K562 (cell line): ENCODE measurements at regions not wholly inside any gene's neighbourhood (a gene's known extent, or its start where the extent isn't known, plus 50 kb on each side); places are given as distances from the start of the nearest gene placed in this dataset.

Experiments used
- ATAC-seq: fragments of 200-7000 bp; cut with Tn5 transposase; 3 replicates; pipeline ENCODE4 v1.9.1; 2020; ENCODE audit warnings: moderate library complexity
- BruUV-seq: library from RNA; stranded (reverse); fragments of 400-500 nt; replicated peaks from 2 replicates; lab custom pipeline; 2021; lab: Mats Ljungman, UMichigan
- CTCF ChIA-PET: fragments of 300-600 bp; formaldehyde crosslinking; extraction: SDS; loops from one replicate; lab custom pipeline; 2021; ENCODE audit warnings: low intra/inter-chr PET ratio; lab: Yijun Ruan, JAX
- POLR2A ChIA-PET: fragments of 300-600, 350-650 bp; sonication (Branson Sonifier 250); formaldehyde crosslinking; extraction: SDS; loops from one replicate; lab custom pipeline; 2021; ENCODE audit warnings: antibody characterized with exemption, inconsistent platforms; lab: Yijun Ruan, JAX
- DNase-seq, 4 experiments: peaks; one replicate each; pipeline versions ENCODE4 v3.0.0 to v3.0.0-alpha.2; 2011 to 2018; ENCODE audit warnings: low spot score in 3 of 4, mixed read lengths in 3 of 4; ENCODE audit errors: extremely low read depth in 1 of 4
- FAIRE-seq: peaks from 2 replicates; lab custom pipeline; 2011; peaks lifted over from hg19 to GRCh38; lab: Jason Lieb, UNC
- H2AFZ ChIP-seq: 2 replicates; pipeline ENCODE4 v1.6.0; 2011; ENCODE audit warnings: low read depth, low read length, control low read depth, inconsistent platforms
- H3K27ac ChIP-seq: fragments of 200-600 bp; 3 replicates; pipeline ENCODE4 v1.8.0; 2011; ENCODE audit warnings: low read depth, mild to moderate bottlenecking, control low read depth, inconsistent platforms, low read length, moderate library complexity, mixed read lengths; ENCODE audit errors: extremely low read depth
- H3K27me3 ChIP-seq, 2 experiments: fragments of 300-600 bp in 1 of 2; 2 replicates in 1 of 2; 3 replicates in 1 of 2; pipeline versions ENCODE4 v1.6.0 to v1.8.0; 2011; ENCODE audit warnings: inconsistent platforms in 2 of 2, low read length in 2 of 2, mild to moderate bottlenecking in 1 of 2, mixed read lengths in 1 of 2, moderate library complexity in 1 of 2; ENCODE audit not compliant: control insufficient read depth in 2 of 2, insufficient read depth in 2 of 2
- H3K36me3 ChIP-seq: fragments of 300-600 bp; 3 replicates; pipeline ENCODE4 v1.8.0; 2011; ENCODE audit warnings: mild to moderate bottlenecking, low read length, inconsistent platforms; ENCODE audit not compliant: control insufficient read depth, insufficient read depth
- H3K4me1 ChIP-seq, 2 experiments: fragments of 200-600 bp in 1 of 2; replicated peaks in 1 of 2; 2 replicates in 1 of 2; 3 replicates in 1 of 2; pipeline versions ENCODE4 v1.5.1 to v1.8.0; 2011; ENCODE audit warnings: inconsistent platforms in 2 of 2, low read length in 2 of 2, mild to moderate bottlenecking in 1 of 2, mixed read lengths in 1 of 2, moderate library complexity in 1 of 2; ENCODE audit not compliant: control insufficient read depth in 2 of 2, insufficient read depth in 2 of 2
- H3K4me2 ChIP-seq: 2 replicates; pipeline ENCODE4 v1.6.1; 2011; ENCODE audit warnings: low read length, control low read depth, inconsistent platforms, mixed read lengths; ENCODE audit not compliant: insufficient read depth
- H3K4me3 ChIP-seq: fragments of 200-600 bp; sonication (generic), shearing (Covaris generic); 2 replicates; pipeline ENCODE4 v1.5.1; 2016; ENCODE audit warnings: control low read depth, inconsistent platforms
- H3K79me2 ChIP-seq: fragments of 200-600 bp; 3 replicates; pipeline ENCODE4 v1.8.0; 2011; ENCODE audit warnings: low read length, inconsistent platforms; ENCODE audit not compliant: control insufficient read depth, insufficient read depth
- H3K9ac ChIP-seq, 2 experiments: 2 replicates each; pipeline versions ENCODE4 v1.6.0 to v1.6.1; 2011; ENCODE audit warnings: low read depth in 2 of 2, low read length in 2 of 2, control low read depth in 1 of 2, inconsistent platforms in 1 of 2, mild to moderate bottlenecking in 1 of 2, mixed read lengths in 1 of 2; ENCODE audit not compliant: insufficient read depth in 1 of 2
- H3K9me1 ChIP-seq: one replicate; pipeline ENCODE4 v1.6.0; 2011; ENCODE audit warnings: inconsistent platforms, mild to moderate bottlenecking, low read length, moderate library complexity; ENCODE audit not compliant: control insufficient read depth, insufficient read depth
- H3K9me3 ChIP-seq: replicated peaks from 2 replicates; pipeline ENCODE4 v1.5.1; 2011; ENCODE audit warnings: low read depth, low read length, inconsistent platforms; ENCODE audit not compliant: control insufficient read depth, insufficient read depth
- H4K20me1 ChIP-seq: replicated peaks from 2 replicates; pipeline ENCODE4 v1.6.1; 2011; ENCODE audit warnings: low read length, inconsistent platforms, mixed read lengths; ENCODE audit not compliant: control insufficient read depth, insufficient read depth
- MED1 ChIP-seq: sonication (generic); formaldehyde crosslinking; IDR thresholded peaks from 2 replicates; pipeline ENCODE4 v1.8.1; 2023; ENCODE audit warnings: missing genetic modification reagents, borderline replicate concordance
- MIER1 ChIP-seq: fragments of 450-650 bp; IDR thresholded peaks from 2 replicates; pipeline ENCODE4 v1.6.1; 2016; ENCODE audit warnings: antibody characterized with exemption, mild to moderate bottlenecking, low read depth
- MTA2 ChIP-seq: fragments of 450-650 bp; IDR thresholded peaks from 2 replicates; pipeline ENCODE4 v1.6.1; 2016; ENCODE audit warnings: low read depth
- MYC ChIP-seq, 2 experiments: fragments of 250-450 bp in 1 of 2; sonication (Bioruptor Pico) in 1 of 2; IDR thresholded peaks; 2 replicates each; pipeline versions ENCODE4 v1.5.1 to v1.6.1; 2012 to 2021; ENCODE audit warnings: low read depth in 2 of 2, borderline replicate concordance in 1 of 2, improper control_type of control experiment in 1 of 2, low read length in 1 of 2, mild to moderate bottlenecking in 1 of 2, moderate library complexity in 1 of 2
- NFATC3 ChIP-seq: fragments of 450-650 bp; IDR thresholded peaks from 2 replicates; pipeline ENCODE4 v1.6.1; 2017; ENCODE audit warnings: mild to moderate bottlenecking
- PHF21A ChIP-seq: fragments of 450-650 bp; IDR thresholded peaks from 2 replicates; pipeline ENCODE4 v1.6.1; 2017; ENCODE audit warnings: low read depth, borderline replicate concordance
- RB1 ChIP-seq: fragments of 450-650 bp; IDR thresholded peaks from 2 replicates; pipeline ENCODE4 v1.6.1; 2017; ENCODE audit warnings: low read depth, mild to moderate bottlenecking
- SREBF1 ChIP-seq: fragments of 150-350 bp; IDR thresholded peaks from 2 replicates; pipeline ENCODE4 v1.6.1; 2014; ENCODE audit warnings: antibody characterized with exemption, low read depth, low read length, borderline replicate concordance
- STAT5A ChIP-seq: IDR thresholded peaks from 2 replicates; pipeline ENCODE4 v1.6.1; 2012; ENCODE audit warnings: low read length, inconsistent platforms, borderline replicate concordance
- STAT5B ChIP-seq: fragments of 250-450 bp; sonication (Bioruptor Pico); IDR thresholded peaks from 2 replicates; pipeline ENCODE4 v1.8.0; 2021; ENCODE audit warnings: mild to moderate bottlenecking, inconsistent platforms
- ZNF551 ChIP-seq: fragments of 250-450 bp; sonication (Bioruptor Pico); IDR thresholded peaks from 2 replicates; pipeline ENCODE4 v1.5.0; 2021; ENCODE audit warnings: mild to moderate bottlenecking, moderate library complexity
- WGBS: fragments of 100-300 bp; shearing (Covaris generic); methylation state at CpG from one replicate; pipeline ENCODE4 v1.1.6; 2016; ENCODE audit warnings: low coverage, mixed read lengths; ENCODE audit not compliant: insufficient coverage; ENCODE audit errors: missing lambda C conversion rate; 5-methylcytosine and 5-hydroxymethylcytosine counted together
- in situ Hi-C: fragments of 300-500 bp; cut with MboI; formaldehyde crosslinking; loops from 4 replicates; pipeline ENCODE4 v1.15.0; 2018; ENCODE audit warnings: inconsistent platforms, mixed read lengths
- intact Hi-C: fragments of 100-400 bp; cut with micrococcal nuclease; formaldehyde crosslinking; loops from 2 replicates; pipeline ENCODE4 v1.14.2; 2022
- TF ChIP-seq, protein P1 (sequence below): fragments of 450-650 bp; IDR thresholded peaks from 2 replicates; pipeline ENCODE4 v1.6.1; 2018; ENCODE audit warnings: mild to moderate bottlenecking, low read depth; ENCODE audit not compliant: partially characterized antibody
- TF ChIP-seq, protein P2 (sequence below): fragments of 450-650 bp; formaldehyde crosslinking; IDR thresholded peaks from 2 replicates; pipeline ENCODE4 v1.4.0; 2022; ENCODE audit warnings: missing genetic modification characterization

DNA sequence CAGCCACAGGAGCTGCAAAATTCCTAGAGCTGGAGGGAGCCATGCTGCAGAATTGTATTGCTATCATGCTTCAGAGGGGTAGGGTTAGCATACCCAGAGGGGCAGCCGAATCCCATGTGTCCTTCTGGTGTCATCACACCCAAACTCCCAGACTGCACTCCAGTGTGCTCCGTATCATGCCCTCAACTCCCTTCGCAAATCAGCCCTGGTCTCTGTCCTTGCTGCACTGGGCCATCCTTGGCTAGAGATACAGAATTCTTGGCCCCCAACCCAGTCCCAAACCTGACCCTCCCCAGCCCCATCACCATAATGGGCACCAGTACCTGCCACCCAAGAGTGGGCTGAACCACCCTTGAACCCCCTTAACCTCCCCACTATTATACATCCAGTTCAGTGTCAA, 138.3 kb downstream of the ANKRD60 start:
- Histone ChIP-seq H3K9me1 (no peaks in the 10 kb centered on the region), H3K27ac (no peak overlapping the region), H3K4me3 (no peak overlapping the region), H3K4me2 (no peak overlapping the region), H2AFZ (no peak overlapping the region), H3K79me2 (no peaks in the 10 kb centered on the region), H3K36me3 (no peaks in the 10 kb centered on the region), H4K20me1 (no peaks in the 10 kb centered on the region; the same call in 1 of the 2 replicates), H3K9me3 (no peaks in the 10 kb centered on the region), H3K4me1 (no peaks in the 10 kb centered on the region), H3K9ac (no peak overlapping the region), H3K27me3 (peaks cover 8 to 42% of the 10 kb centered on the region in 2 experiments; a peak in 4 of 5 replicates)
- CTCF ChIA-PET = no interaction called here
- in situ Hi-C loops = no loop called here
- FAIRE-seq (no peak), DNase-seq (no peak), ATAC-seq (no peak)
- BruUV-seq = no TSS peak
- POLR2A ChIA-PET = interaction anchor here (0.5 kb wide), 1 partner anchor 48 kb away, joined by 3 read pairs; no protein-coding TSS in a partner anchor
- no peak for TF ChIP-seq MTA2
- TF ChIP-seq STAT5B (CRISPR knock-in tag) = no peak
- TF ChIP-seq RB1 = no peak
- TF ChIP-seq, protein P1, sequence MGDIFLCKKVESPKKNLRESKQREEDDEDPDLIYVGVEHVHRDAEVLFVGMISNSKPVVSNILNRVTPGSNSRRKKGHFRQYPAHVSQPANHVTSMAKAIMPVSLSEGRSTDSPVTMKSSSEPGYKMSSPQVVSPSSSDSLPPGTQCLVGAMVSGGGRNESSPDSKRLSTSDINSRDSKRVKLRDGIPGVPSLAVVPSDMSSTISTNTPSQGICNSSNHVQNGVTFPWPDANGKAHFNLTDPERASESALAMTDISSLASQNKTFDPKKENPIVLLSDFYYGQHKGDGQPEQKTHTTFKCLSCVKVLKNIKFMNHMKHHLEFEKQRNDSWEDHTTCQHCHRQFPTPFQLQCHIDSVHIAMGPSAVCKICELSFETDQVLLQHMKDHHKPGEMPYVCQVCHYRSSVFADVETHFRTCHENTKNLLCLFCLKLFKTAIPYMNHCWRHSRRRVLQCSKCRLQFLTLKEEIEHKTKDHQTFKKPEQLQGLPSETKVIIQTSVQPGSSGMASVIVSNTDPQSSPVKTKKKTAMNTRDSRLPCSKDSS = no peak
- TF ChIP-seq NFATC3 = no peak
- no peak for TF ChIP-seq MED1
- TF ChIP-seq SREBF1 = no peak
- TF ChIP-seq MYC (IDR thresholded peaks at IDR 0.05; ENCODE audit: low read depth, low read length) = no peak
- TF ChIP-seq MYC (CRISPR knock-in tag; IDR thresholded peaks at IDR 0.05; ENCODE audit: borderline replicate concordance, low read depth) = no peak
- no peak for TF ChIP-seq MIER1
- TF ChIP-seq STAT5A = no peak
- no peak for TF ChIP-seq PHF21A
- TF ChIP-seq, protein P2, sequence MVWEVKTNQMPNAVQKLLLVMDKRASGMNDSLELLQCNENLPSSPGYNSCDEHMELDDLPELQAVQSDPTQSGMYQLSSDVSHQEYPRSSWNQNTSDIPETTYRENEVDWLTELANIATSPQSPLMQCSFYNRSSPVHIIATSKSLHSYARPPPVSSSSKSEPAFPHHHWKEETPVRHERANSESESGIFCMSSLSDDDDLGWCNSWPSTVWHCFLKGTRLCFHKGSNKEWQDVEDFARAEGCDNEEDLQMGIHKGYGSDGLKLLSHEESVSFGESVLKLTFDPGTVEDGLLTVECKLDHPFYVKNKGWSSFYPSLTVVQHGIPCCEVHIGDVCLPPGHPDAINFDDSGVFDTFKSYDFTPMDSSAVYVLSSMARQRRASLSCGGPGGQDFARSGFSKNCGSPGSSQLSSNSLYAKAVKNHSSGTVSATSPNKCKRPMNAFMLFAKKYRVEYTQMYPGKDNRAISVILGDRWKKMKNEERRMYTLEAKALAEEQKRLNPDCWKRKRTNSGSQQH (CRISPR knock-in tag) = no peak
- no peak for TF ChIP-seq ZNF551 (CRISPR knock-in tag)
- intact Hi-C loops = no loop called here
- 0% methylated on average over 3 of the region's 3 CpGs for WGBS
